ENCODE measurements at regions not wholly inside any gene's neighbourhood (a gene's known extent, or its start where the extent isn't known, plus 50 kb on each side); places are given as distances from the start of the nearest gene placed in this dataset.

DNA sequence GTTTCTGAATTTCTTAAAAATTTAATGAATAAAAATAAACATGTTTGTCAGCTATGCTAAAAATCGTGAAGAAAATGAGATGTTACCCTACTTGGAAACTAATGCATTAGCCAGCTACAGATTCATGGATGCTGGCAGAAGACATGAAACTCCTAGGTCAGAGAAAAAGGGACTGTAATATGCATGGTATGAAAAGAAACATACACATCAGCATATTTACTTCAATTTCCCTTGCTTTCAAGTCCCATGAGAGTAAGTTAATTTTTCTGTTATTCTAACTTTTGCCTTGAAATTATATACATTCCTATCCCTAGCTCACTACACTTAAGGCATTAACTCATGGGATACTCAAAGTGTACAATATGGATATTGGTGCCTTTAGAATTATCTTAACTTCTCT lies 2041.4 kb upstream of the LRRTM1 start:
- TF ChIP-seq MXI1 (IDR thresholded peaks at IDR 0.05; ENCODE audit: low read depth, low read length) (no peak), EP300 (IDR thresholded peaks at IDR 0.05; ENCODE audit: borderline replicate concordance in 1 of 2, control insufficient read depth in 1 of 2, low read depth in 2 of 2, low read length in 2 of 2) (no peak), KLF5 (IDR thresholded peaks at IDR 0.05; ENCODE audit: partially characterized antibody) (no peak), TBL1XR1 (IDR thresholded peaks at IDR 0.05; ENCODE audit: low read depth, low read length) (no peak), SIN3A (IDR thresholded peaks at IDR 0.05; ENCODE audit: low read depth, low read length) (no peak), ZNF217 (IDR thresholded peaks at IDR 0.05) (no peak), BHLHE40 (IDR thresholded peaks at IDR 0.05; ENCODE audit: borderline replicate concordance in 1 of 2, low read depth in 2 of 2, low read length in 1 of 2) (no peak), POLR2A (IDR thresholded peaks at IDR 0.05; ENCODE audit: low read depth, low read length) (no peak), CREB1 (IDR thresholded peaks at IDR 0.05; ENCODE audit: low read depth) (no peak)
- TF ChIP-seq, protein P1, sequence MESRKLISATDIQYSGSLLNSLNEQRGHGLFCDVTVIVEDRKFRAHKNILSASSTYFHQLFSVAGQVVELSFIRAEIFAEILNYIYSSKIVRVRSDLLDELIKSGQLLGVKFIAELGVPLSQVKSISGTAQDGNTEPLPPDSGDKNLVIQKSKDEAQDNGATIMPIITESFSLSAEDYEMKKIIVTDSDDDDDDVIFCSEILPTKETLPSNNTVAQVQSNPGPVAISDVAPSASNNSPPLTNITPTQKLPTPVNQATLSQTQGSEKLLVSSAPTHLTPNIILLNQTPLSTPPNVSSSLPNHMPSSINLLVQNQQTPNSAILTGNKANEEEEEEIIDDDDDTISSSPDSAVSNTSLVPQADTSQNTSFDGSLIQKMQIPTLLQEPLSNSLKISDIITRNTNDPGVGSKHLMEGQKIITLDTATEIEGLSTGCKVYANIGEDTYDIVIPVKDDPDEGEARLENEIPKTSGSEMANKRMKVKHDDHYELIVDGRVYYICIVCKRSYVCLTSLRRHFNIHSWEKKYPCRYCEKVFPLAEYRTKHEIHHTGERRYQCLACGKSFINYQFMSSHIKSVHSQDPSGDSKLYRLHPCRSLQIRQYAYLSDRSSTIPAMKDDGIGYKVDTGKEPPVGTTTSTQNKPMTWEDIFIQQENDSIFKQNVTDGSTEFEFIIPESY (IDR thresholded peaks at IDR 0.05): no peak
- TF ChIP-seq, protein P2, sequence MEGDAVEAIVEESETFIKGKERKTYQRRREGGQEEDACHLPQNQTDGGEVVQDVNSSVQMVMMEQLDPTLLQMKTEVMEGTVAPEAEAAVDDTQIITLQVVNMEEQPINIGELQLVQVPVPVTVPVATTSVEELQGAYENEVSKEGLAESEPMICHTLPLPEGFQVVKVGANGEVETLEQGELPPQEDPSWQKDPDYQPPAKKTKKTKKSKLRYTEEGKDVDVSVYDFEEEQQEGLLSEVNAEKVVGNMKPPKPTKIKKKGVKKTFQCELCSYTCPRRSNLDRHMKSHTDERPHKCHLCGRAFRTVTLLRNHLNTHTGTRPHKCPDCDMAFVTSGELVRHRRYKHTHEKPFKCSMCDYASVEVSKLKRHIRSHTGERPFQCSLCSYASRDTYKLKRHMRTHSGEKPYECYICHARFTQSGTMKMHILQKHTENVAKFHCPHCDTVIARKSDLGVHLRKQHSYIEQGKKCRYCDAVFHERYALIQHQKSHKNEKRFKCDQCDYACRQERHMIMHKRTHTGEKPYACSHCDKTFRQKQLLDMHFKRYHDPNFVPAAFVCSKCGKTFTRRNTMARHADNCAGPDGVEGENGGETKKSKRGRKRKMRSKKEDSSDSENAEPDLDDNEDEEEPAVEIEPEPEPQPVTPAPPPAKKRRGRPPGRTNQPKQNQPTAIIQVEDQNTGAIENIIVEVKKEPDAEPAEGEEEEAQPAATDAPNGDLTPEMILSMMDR (IDR thresholded peaks at IDR 0.05 in 2 of 3, conservative IDR thresholded peaks at IDR 0.05 in 1 of 3; ENCODE audit: control insufficient read depth in 2 of 3, extremely low read depth in 1 of 3, insufficient read depth in 1 of 3, low read depth in 3 of 3, low read length in 3 of 3): no peak
